Heart right ventricle (tissue), 16 donors: ENCODE measurements at regions not wholly inside any gene's neighbourhood (a gene's known extent, or its start where the extent isn't known, plus 50 kb on each side); places are given as distances from the start of the nearest gene placed in this dataset.
"Not testable (repeated sequence)": the region's sequence is repeated elsewhere in the genome, so short reads cannot be mapped to it uniquely, and the experiment has no call there.

Experiments
- ATAC-seq, 8 donors: fragments of 200-7000 bp; cut with Tn5 transposase; one replicate each; pipeline ENCODE4 v1.9.1; 2020; ENCODE audit warnings: mild to moderate bottlenecking in 8 of 8, moderate library complexity in 8 of 8, moderate number of reproducible peaks in 1 of 8
- DNase-seq, 2 donors: peaks; one replicate each; pipeline ENCODE4 v3.0.0-alpha.2; 2020
- H3K27ac ChIP-seq, 10 donors: fragments of 200-600 bp; sonication (generic) in 2 of 10; one replicate each; pipeline versions ENCODE4 v1.5.0 to v1.8.0; 2020 to 2022; ENCODE audit warnings: mild to moderate bottlenecking in 3 of 10
- H3K27me3 ChIP-seq, 7 donors: fragments of 200-600 bp; one replicate each; pipeline ENCODE4 v1.8.0; 2021 to 2022; ENCODE audit warnings: mild to moderate bottlenecking in 2 of 7
- H3K36me3 ChIP-seq, 9 donors: fragments of 200-600 bp; sonication (generic) in 1 of 9; one replicate each; pipeline versions ENCODE4 v1.5.0 to v1.8.0; 2020 to 2022; ENCODE audit warnings: mild to moderate bottlenecking in 2 of 9
- H3K4me1 ChIP-seq, 9 donors: fragments of 200-600 bp; sonication (generic) in 1 of 9; one replicate each; pipeline versions ENCODE4 v1.5.0 to v1.8.0; 2020 to 2022; ENCODE audit warnings: mild to moderate bottlenecking in 4 of 9
- H3K4me3 ChIP-seq, 10 donors: fragments of 200-600 bp; sonication (generic) in 2 of 10; one replicate each; pipeline versions ENCODE4 v1.5.0 to v1.8.0; 2020 to 2022; ENCODE audit warnings: mild to moderate bottlenecking in 7 of 10, moderate library complexity in 2 of 10
- H3K9me3 ChIP-seq, 11 donors: fragments of 200-600 bp in 10 of 11; sonication (generic) in 2 of 11; one replicate each; pipeline versions ENCODE4 v1.5.0 to v1.8.0; 2013 to 2022; ENCODE audit warnings: mild to moderate bottlenecking in 2 of 11, control low read depth in 1 of 11, moderate library complexity in 1 of 11
- CTCF ChIP-seq, 9 donors: fragments of 200-600 bp; sonication (generic) in 2 of 9; IDR thresholded peaks; one replicate each; pipeline versions ENCODE4 v1.5.0 to v1.8.0; 2021 to 2022; ENCODE audit warnings: antibody characterized with exemption in 9 of 9, mild to moderate bottlenecking in 5 of 9, moderate library complexity in 1 of 9
- WGBS, 2 donors: extraction: QIAGEN DNeasy Blood & Tissue Kit; methylation state at CpG; one replicate each; pipeline ENCODE4 v1.1.7; 2013; ENCODE audit warnings: inconsistent platforms in 1 of 2; 5-methylcytosine and 5-hydroxymethylcytosine counted together
- intact Hi-C, 10 donors: fragments of 100-400 bp; cut with DNase I; formaldehyde crosslinking; loops; one replicate each; pipeline versions ENCODE4 v1.11.1 to v1.14.2; 2022
- donor health status: Arrhythmogenic right ventricular cardiomyopathy.
- donor health status: ischemic (EF 13 %, LVEDD 7.1; RV severe dilation, severe dysfunction).
- donor health status: healthy with polysubstance abuse.
- donor health status: DM: no; HTN: yes; CAD: no.
- donor health status: DM: no; HTN: no; CAD: no.
- donor health status: ischemic (EF 25% LVEDD 6.9; RV normal size, moderate dysfunction).
- donor health status: ischemic (EF 25% LVEDD 5.7; RV mildly dilated, moderate dysfunction).
- donor health status: healthy.
- donor health status: DM: yes; HTN: yes; CAD: no.
- donor health status: Ischemic cardiomyopathy.
- donor health status: ischemic (EF 35%, LVEDD 5.7; RV mildly dilated, moderate dysfunction).
- donor health status: nonischemic (EF 11% LVEDD 7.7; RV severe dilation, severe dysfunction).
- donor health status: DM: yes; HTN: yes; CAD: no.
- donor health status: PGD.
- donor health status: ischemic (EF 29% LVEDD 5.4; RV normal size, mild dysfunction).
- donor health status: nonischemic (EF 23%, LVEDD 6.1; RV moderate dilation, normal function).

GRCh38 chr7:67346126-67346525, 349.5 kb downstream of the TYW1 start:
- H3K4me1 ChIP-seq: peaks cover 0 to 4% (median 0%) of the 10 kb centered on the region in 9 donors
- H3K9me3 ChIP-seq: peaks cover 0 to 16% (median 0%) of the 10 kb centered on the region in 11 donors
- intact Hi-C loops: no loop called here
- 75 to 91% methylated on average over 4 of the region's 4 CpGs for WGBS, 2 donors
- no peak overlapping the region for H3K27ac ChIP-seq
- TF ChIP-seq CTCF (IDR thresholded peaks at IDR 0.05): no peak
- no peak for ATAC-seq
- no peak overlapping the region for H3K4me3 ChIP-seq
- no peak for DNase-seq
- H3K36me3 ChIP-seq: peaks cover 0 to 44% (median 5%) of the 10 kb centered on the region in 9 donors
- H3K27me3 ChIP-seq: no peaks in the 10 kb centered on the region

- Histone ChIP-seq H3K4me3 (no peak overlapping the region), H3K9me3 (peaks cover 0 to 16% (median 0%) of the 10 kb centered on the region in 11 donors), H3K27ac (no peak overlapping the region), H3K4me1 (peaks cover 0 to 4% (median 0%) of the 10 kb centered on the region in 9 donors), H3K36me3 (peaks cover 0 to 36% (median 5%) of the 10 kb centered on the region in 9 donors), H3K27me3 (no peaks in the 10 kb centered on the region)
- 73 to 93% methylated on average over 4 of the region's 4 CpGs for WGBS, 2 donors
- no peak for DNase-seq
- intact Hi-C loops: no loop called here
- no peak for ATAC-seq
- TF ChIP-seq CTCF (IDR thresholded peaks at IDR 0.05): no peak
These were observed 350.2 kb downstream of the TYW1 start for GRCh38 chr7:67346876-67347275.

- Histone ChIP-seq H3K27ac (no peak overlapping the region), H3K4me3 (no peak overlapping the region), H3K4me1 (peaks cover 0 to 4% (median 0%) of the 10 kb centered on the region in 9 donors), H3K9me3 (peaks cover 0 to 16% (median 0%) of the 10 kb centered on the region in 11 donors), H3K27me3 (no peaks in the 10 kb centered on the region), H3K36me3 (peaks cover 0 to 24% (median 3%) of the 10 kb centered on the region in 9 donors)
- no peak for DNase-seq
- intact Hi-C loops: no loop called here
- no peak for TF ChIP-seq CTCF (IDR thresholded peaks at IDR 0.05)
- WGBS, 2 donors: 89 to 98% methylated on average over 7 of the region's 7 CpGs
- no peak for ATAC-seq
These were observed 351.5 kb downstream of the TYW1 start for GRCh38 chr7:67348171-67348570.

DNA sequence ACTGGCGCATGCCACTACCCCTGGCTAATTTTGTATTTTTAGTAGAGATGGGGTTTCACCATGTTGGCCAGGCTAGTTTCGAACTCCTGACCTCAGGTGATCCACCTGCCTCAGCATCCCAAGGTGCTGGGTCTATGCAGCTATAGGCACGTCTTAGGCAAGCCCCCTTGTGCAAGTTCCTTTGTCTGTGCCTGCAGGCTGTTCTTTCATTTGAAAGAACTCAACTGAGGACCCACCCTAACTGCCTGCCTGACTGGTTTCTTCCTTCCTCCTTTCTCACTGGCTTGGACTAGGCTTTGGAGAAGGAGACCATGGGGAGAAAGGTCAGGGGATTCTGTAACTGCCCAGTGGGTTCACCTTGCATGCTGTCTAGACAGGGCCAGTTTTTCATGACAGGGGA, 361.0 kb downstream of the TYW1 start:
- H3K27me3 ChIP-seq, H3K4me1 ChIP-seq, H3K36me3 ChIP-seq, ATAC-seq, intact Hi-C loops, H3K4me3 ChIP-seq, H3K27ac ChIP-seq, DNase-seq: not testable (repeated sequence)
- 94 to 98% methylated on average over 3 of the region's 3 CpGs for WGBS, 2 donors
- H3K9me3 ChIP-seq: peaks cover 0 to 31% (median 13%) of the 10 kb centered on the region in 11 donors

DNA sequence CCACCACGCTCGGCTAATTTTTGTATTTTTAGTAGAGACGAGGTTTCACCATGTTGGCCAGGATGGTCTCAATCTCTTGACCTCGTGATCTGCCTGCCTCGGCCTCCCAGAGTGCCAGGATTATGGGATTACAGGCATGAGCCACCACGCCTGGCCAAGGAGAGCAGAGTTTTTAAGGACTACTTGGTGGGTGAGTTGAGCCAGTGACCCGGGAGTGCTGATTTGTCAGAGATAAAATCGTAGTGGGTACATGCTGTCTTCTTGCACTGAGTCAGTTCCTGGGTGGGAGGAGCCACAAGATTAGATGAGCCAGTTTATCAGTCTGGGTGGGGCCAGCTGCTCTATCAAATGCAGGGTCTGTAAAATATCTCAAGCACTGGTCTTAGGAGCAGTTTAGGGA, 361.7 kb downstream of the TYW1 start:
- H3K4me3 ChIP-seq, DNase-seq, ATAC-seq: not testable (repeated sequence)

DNA sequence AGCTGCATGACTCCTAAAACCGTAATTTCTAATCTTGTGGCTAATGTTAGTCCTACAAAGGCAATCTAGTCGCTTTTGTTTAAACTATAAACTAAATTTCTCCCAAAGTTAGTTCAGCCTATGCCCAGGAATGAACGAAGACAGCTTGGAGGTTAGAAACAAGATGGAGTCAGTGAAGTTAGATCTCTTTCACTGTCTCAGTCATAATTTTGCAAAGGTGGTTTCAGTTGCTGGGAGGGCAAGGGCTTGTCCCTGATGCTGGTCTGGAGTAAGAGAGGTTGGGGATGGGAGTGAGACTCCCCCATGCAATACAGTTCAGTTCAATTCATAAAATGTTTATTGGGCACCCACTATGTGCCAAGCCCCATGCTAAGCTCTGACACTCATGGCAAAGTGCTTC, 362.1 kb downstream of the TYW1 start:
- H3K36me3 ChIP-seq, intact Hi-C loops, DNase-seq, H3K27ac ChIP-seq, H3K4me1 ChIP-seq, H3K4me3 ChIP-seq, H3K27me3 ChIP-seq, ATAC-seq: not testable (repeated sequence)
- 70 to 92% methylated on average over 3 of the region's 3 CpGs for WGBS, 2 donors
- peaks cover 0 to 31% (median 13%) of the 10 kb centered on the region in 11 donors for H3K9me3 ChIP-seq

More for the DNA sequence above, 361.7 kb downstream of the TYW1 start:
- H3K27ac ChIP-seq, intact Hi-C loops, H3K27me3 ChIP-seq, H3K4me1 ChIP-seq, H3K36me3 ChIP-seq: not testable (repeated sequence)
- WGBS, 2 donors: 75 to 84% methylated on average over 8 of the region's 8 CpGs
- peaks cover 0 to 31% (median 13%) of the 10 kb centered on the region in 11 donors for H3K9me3 ChIP-seq
